ENCODE measurements at regions not wholly inside any gene's neighbourhood (a gene's known extent, or its start where the extent isn't known, plus 50 kb on each side); places are given as distances from the start of the nearest gene placed in this dataset.

DNA sequence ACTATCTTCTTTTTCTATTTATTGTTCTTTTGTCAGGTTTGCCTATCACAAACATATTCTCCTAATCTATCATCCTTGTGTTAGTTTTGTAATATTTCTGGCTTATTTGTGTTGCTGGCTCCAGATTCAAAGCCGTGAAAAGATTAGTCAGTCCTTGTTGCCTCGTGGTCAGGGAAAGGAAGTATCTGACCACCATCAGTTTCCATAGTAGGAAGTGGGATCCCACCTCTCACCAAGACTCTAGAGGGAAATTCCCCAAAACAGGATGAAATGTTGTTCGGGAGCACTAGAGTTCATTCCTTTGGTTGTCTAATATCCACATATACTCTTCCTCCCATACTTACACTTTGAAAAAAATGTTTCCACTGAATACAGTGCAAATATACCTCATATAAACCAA lies 131.0 kb upstream of the HUWE1 start:
- ChIA-PET POLR2A (ENCODE audit: low non-redundant PET) (no interaction called here), CTCF (no interaction called here)
- H3K27ac ChIP-seq: no peak overlapping the region
- TF ChIP-seq, protein P1, sequence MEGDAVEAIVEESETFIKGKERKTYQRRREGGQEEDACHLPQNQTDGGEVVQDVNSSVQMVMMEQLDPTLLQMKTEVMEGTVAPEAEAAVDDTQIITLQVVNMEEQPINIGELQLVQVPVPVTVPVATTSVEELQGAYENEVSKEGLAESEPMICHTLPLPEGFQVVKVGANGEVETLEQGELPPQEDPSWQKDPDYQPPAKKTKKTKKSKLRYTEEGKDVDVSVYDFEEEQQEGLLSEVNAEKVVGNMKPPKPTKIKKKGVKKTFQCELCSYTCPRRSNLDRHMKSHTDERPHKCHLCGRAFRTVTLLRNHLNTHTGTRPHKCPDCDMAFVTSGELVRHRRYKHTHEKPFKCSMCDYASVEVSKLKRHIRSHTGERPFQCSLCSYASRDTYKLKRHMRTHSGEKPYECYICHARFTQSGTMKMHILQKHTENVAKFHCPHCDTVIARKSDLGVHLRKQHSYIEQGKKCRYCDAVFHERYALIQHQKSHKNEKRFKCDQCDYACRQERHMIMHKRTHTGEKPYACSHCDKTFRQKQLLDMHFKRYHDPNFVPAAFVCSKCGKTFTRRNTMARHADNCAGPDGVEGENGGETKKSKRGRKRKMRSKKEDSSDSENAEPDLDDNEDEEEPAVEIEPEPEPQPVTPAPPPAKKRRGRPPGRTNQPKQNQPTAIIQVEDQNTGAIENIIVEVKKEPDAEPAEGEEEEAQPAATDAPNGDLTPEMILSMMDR (conservative IDR thresholded peaks at IDR 0.05; ENCODE audit: low read depth): no peak
- no peak for DNase-seq (ENCODE audit: low spot score)

- H3K27ac ChIP-seq: no peak overlapping the region
- TF ChIP-seq, protein P1 (conservative IDR thresholded peaks at IDR 0.05; ENCODE audit: low read depth): no peak
- DNase-seq (ENCODE audit: low spot score): no peak
- ChIA-PET CTCF (no interaction called here), POLR2A (ENCODE audit: low non-redundant PET) (no interaction called here)
Observed at GRCh38 chrX:53813670-53814440, 127.3 kb upstream of the HUWE1 start.

- TF ChIP-seq, protein P1 (conservative IDR thresholded peaks at IDR 0.05; ENCODE audit: low read depth): no peak
- CTCF ChIA-PET: no interaction called here
- POLR2A ChIA-PET (ENCODE audit: low non-redundant PET): no interaction called here
- no peak overlapping the region for H3K27ac ChIP-seq
- DNase-seq (ENCODE audit: low spot score): no peak
Observed at GRCh38 chrX:53798281-53798680, 111.8 kb upstream of the HUWE1 start.

DNA sequence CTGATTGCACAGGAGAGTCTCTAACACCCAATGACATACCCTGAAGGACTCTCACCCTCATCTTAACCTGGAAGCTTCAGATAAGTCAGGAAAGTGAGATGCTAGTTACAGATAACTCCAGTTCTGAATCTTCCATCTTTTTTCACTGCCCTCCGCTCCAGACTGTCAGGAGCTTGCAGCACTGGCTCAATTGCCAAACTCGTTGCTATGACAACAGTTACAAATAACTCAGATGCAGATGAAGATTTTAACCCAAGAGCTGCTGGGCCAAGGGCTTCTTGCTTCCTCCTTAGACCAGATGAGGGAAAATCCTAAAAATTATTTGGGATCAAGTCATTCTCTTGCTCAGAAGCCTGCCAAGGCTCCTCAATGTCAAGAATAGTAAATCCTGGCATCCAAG lies 109.1 kb upstream of the HUWE1 start:
- H3K27ac ChIP-seq: no peak overlapping the region
- DNase-seq (ENCODE audit: low spot score): no peak
- TF ChIP-seq, protein P1 (conservative IDR thresholded peaks at IDR 0.05; ENCODE audit: low read depth): no peak
- ChIA-PET POLR2A (ENCODE audit: low non-redundant PET) (no interaction called here), CTCF (no interaction called here)

DNA sequence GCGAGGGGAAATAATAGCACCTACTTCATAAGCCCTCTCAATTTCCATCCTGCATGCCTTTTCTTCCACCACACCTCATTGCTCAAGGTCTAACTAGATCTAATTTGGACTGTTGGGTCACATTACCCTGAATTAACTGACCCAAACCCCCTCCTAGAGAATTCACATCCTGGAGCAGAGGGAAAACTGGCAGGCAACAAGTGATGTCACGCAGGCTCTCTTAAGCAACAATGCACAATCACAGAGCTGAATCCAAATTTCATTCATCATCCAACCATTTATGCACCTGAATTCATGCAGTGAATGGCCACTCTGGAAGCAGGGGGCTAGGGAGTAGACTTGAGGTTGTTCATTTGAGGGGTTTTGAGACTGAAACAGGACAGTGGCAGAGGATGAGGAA lies 107.7 kb upstream of the HUWE1 start:
- ChIA-PET CTCF (no interaction called here), POLR2A (ENCODE audit: low non-redundant PET) (no interaction called here)
- no peak for DNase-seq (ENCODE audit: low spot score)
- no peak overlapping the region for H3K27ac ChIP-seq
- TF ChIP-seq, protein P1 (conservative IDR thresholded peaks at IDR 0.05; ENCODE audit: low read depth): no peak

- no peak overlapping the region for H3K27ac ChIP-seq
- POLR2A ChIA-PET (ENCODE audit: low non-redundant PET): no interaction called here
- CTCF ChIA-PET: no interaction called here
- TF ChIP-seq, protein P1 (conservative IDR thresholded peaks at IDR 0.05; ENCODE audit: low read depth): no peak
- no peak for DNase-seq (ENCODE audit: low spot score)
Observed at GRCh38 chrX:53768865-53769264, 82.3 kb upstream of the HUWE1 start.

Data from RWPE1 (cell line).